Brain microvascular endothelial cell (primary cell): ENCODE measurements at regions not wholly inside any gene's neighbourhood (a gene's known extent, or its start where the extent isn't known, plus 50 kb on each side); places are given as distances from the start of the nearest gene placed in this dataset.

ENCODE experiments used
- DNase-seq: peaks from one replicate; pipeline ENCODE4 v3.0.0-alpha.2; 2020
- H3K27ac ChIP-seq: fragments of 250-450 bp; sonication (Bioruptor Pico); 2 replicates; pipeline ENCODE4 v1.5.1; 2020; ENCODE audit warnings: mild to moderate bottlenecking, moderate library complexity
- H3K27me3 ChIP-seq: fragments of 250-450 bp; sonication (Bioruptor Pico); replicated peaks from 2 replicates; pipeline ENCODE4 v1.5.1; 2020; ENCODE audit warnings: mild to moderate bottlenecking
- H3K36me3 ChIP-seq: fragments of 250-450 bp; sonication (Bioruptor Pico); replicated peaks from 2 replicates; pipeline ENCODE4 v1.5.1; 2020; ENCODE audit warnings: mild to moderate bottlenecking
- H3K4me3 ChIP-seq: 2 replicates; pipeline ENCODE4 v1.5.1; 2011; ENCODE audit warnings: low read depth, mild to moderate bottlenecking, control low read depth, low read length, moderate library complexity
- CTCF ChIP-seq: IDR thresholded peaks from 2 replicates; pipeline ENCODE4 v1.5.1; 2011; ENCODE audit warnings: low read depth, mild to moderate bottlenecking, moderate library complexity, low read length, control low read depth, inconsistent platforms; ENCODE audit errors: missing control alignments
- in situ Hi-C: cut with HindIII; loops from 2 replicates; pipeline ENCODE4 v1.10.0; 2017; ENCODE audit warnings: low sequenced_read_pairs, low pct_ligation_motif_present

- DNase-seq = no peak
- in situ Hi-C loops = no loop called here
- TF ChIP-seq CTCF = no peak
- Histone ChIP-seq H3K4me3 (no peak overlapping the region), H3K27ac (no peak overlapping the region), H3K36me3 (no peaks in the 10 kb centered on the region), H3K27me3 (peaks cover 4% of the 10 kb centered on the region)
Measured at GRCh38 chr15:69949485-69949884, 148.2 kb downstream of the TLE3 start.

GRCh38 chr15:69951256-69951897, 146.3 kb downstream of the TLE3 start:
- in situ Hi-C loops = no loop called here
- H3K4me3 ChIP-seq = no peak overlapping the region
- DNase-seq = no peak
- no peak overlapping the region for H3K27ac ChIP-seq
- H3K27me3 ChIP-seq = peaks cover 4% of the 10 kb centered on the region
- no peak for TF ChIP-seq CTCF
- H3K36me3 ChIP-seq = no peaks in the 10 kb centered on the region

- Histone ChIP-seq H3K27ac (no peak overlapping the region), H3K36me3 (no peaks in the 10 kb centered on the region), H3K27me3 (peaks cover 4% of the 10 kb centered on the region), H3K4me3 (no peak overlapping the region)
- DNase-seq = no peak
- no peak for TF ChIP-seq CTCF
- in situ Hi-C loops = no loop called here
Measured at GRCh38 chr15:69951898-69952555, 145.7 kb downstream of the TLE3 start.

- Histone ChIP-seq H3K27me3 (peaks cover 4% of the 10 kb centered on the region), H3K36me3 (no peaks in the 10 kb centered on the region), H3K4me3 (no peak overlapping the region), H3K27ac (no peak overlapping the region)
- in situ Hi-C loops = no loop called here
- DNase-seq = no peak
- TF ChIP-seq CTCF = no peak
Measured at GRCh38 chr15:69953051-69953450, 144.7 kb downstream of the TLE3 start.

DNA sequence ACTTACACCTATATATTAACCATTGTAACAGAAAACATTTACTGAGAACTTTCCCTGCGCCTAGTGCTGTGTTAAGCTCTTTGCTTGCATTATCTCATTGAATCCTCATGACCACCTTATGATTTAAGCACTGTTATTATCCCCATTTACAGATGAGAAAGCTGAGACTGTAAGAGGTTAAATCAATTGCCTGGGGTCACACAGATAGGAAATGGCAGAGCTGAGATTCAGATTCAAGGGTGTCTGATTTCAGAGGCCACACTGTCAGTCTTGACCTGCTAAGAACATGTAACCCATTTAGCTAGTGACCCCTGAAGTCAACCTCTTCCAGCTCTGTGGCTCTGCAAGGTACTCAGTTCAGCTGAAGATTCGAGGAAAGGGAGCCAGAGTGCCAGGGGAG, 143.9 kb downstream of the TLE3 start:
- Histone ChIP-seq H3K27ac (no peak overlapping the region), H3K36me3 (no peaks in the 10 kb centered on the region), H3K4me3 (no peak overlapping the region), H3K27me3 (peaks cover 4% of the 10 kb centered on the region)
- DNase-seq = no peak
- in situ Hi-C loops = no loop called here
- TF ChIP-seq CTCF = no peak

- Histone ChIP-seq H3K4me3 (no peak overlapping the region), H3K36me3 (no peaks in the 10 kb centered on the region), H3K27ac (no peak overlapping the region), H3K27me3 (peaks cover 4% of the 10 kb centered on the region)
- in situ Hi-C loops = no loop called here
- no peak for DNase-seq
- TF ChIP-seq CTCF = no peak
Measured at GRCh38 chr15:69954666-69955065, 143.1 kb downstream of the TLE3 start.
